ENCODE measurements at regions not wholly inside any gene's neighbourhood (a gene's known extent, or its start where the extent isn't known, plus 50 kb on each side); places are given as distances from the start of the nearest gene placed in this dataset.

DNA sequence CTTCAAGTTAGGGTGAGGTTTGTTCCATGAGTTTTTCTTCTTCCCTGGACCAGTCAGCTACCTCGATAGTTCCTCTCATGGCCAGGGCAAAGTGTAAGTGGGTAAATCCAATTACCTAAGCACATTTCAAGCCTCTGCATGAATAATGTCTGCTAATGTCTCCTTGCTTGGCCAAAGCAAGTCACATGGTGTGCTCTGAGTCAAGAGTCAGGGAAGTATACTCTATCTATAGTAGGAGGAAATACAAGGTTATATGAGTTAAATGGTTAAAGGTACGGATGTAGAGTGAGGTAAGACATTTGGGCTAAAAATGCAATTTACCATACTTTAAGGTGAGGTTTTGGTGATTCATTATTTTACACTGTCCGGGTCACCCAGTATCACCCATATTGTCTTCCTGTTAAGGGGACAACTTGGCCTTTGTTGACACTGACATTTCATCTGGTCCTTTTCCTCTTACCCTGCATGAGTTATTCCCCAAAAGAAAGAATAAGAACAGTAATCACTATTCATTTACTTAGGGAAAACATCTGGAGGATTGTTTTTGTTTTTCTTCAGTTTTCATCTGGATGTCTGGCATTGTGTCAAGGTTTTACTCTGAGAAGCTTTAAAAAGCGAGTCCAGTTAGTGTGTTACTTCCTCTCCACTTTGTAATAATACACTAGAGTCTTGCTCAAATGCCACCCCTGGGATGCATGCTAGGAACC lies 405.5 kb downstream of the RND3 start:
- Histone ChIP-seq H3K36me3 (no peaks in the 10 kb centered on the region), H3K4me3 (no peak overlapping the region), H3K9me3 (peaks cover 9% of the 10 kb centered on the region), H3K27ac (no peak overlapping the region), H3K4me1 (no peaks in the 10 kb centered on the region), H3K27me3 (ENCODE audit: low read depth) (no peaks in the 10 kb centered on the region)
- TF ChIP-seq, protein P1, sequence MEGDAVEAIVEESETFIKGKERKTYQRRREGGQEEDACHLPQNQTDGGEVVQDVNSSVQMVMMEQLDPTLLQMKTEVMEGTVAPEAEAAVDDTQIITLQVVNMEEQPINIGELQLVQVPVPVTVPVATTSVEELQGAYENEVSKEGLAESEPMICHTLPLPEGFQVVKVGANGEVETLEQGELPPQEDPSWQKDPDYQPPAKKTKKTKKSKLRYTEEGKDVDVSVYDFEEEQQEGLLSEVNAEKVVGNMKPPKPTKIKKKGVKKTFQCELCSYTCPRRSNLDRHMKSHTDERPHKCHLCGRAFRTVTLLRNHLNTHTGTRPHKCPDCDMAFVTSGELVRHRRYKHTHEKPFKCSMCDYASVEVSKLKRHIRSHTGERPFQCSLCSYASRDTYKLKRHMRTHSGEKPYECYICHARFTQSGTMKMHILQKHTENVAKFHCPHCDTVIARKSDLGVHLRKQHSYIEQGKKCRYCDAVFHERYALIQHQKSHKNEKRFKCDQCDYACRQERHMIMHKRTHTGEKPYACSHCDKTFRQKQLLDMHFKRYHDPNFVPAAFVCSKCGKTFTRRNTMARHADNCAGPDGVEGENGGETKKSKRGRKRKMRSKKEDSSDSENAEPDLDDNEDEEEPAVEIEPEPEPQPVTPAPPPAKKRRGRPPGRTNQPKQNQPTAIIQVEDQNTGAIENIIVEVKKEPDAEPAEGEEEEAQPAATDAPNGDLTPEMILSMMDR (IDR thresholded peaks at IDR 0.05), result no peak
- DNase-seq (no peak), ATAC-seq (no peak)
- intact Hi-C loops (cut with DNase I), result no loop called here

DNA sequence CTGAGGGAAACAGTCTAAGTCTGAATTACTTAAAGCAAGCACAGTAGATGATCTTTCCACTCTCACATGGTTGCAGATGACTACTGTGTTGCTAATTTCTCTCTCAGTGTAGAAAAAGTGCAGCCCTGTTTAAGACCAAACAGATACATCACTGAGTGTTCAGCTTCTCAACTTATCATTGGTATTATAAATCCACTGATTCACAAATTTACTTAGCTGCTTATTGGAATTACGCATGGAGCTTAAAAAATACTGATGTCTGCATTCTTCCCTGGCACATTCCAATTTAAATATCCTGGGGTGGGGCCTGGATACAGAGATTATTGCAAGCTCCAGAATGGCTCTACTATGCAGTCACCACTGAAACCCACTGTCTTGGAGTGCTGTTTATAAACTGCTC lies 411.2 kb downstream of the RND3 start:
- Histone ChIP-seq H3K27ac (no peak overlapping the region), H3K4me1 (no peaks in the 10 kb centered on the region), H3K9me3 (no peaks in the 10 kb centered on the region), H3K36me3 (no peaks in the 10 kb centered on the region), H3K27me3 (ENCODE audit: low read depth) (no peaks in the 10 kb centered on the region), H3K4me3 (no peak overlapping the region)
- ATAC-seq, result no peak
- DNase-seq, result no peak
- TF ChIP-seq, protein P1 (IDR thresholded peaks at IDR 0.05), result no peak
- intact Hi-C loops (cut with DNase I), result no loop called here

DNA sequence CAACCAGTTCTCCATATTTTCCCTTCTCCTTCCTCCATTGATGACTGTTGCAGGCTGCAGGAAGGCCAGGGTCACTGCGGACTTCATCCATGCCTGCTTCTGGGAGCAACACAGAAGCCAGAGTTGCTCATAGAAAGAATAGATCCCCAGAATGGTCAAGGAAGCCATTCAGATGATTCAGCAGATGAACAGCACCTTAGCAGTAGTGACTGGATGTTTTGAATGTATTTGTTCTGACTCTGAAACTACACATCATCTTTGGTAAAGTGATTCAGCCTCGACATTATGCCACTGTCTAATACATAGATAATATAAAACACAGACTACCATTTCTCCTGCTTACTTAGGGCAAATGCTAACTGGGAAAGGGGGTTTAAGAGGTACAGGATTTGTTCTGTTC lies 411.6 kb downstream of the RND3 start:
- intact Hi-C loops (cut with DNase I), result no loop called here
- no peak overlapping the region for H3K27ac ChIP-seq
- no peak overlapping the region for H3K4me3 ChIP-seq
- no peaks in the 10 kb centered on the region for H3K27me3 ChIP-seq (ENCODE audit: low read depth)
- ATAC-seq (no peak), DNase-seq (no peak)
- no peaks in the 10 kb centered on the region for H3K36me3 ChIP-seq
- H3K4me1 ChIP-seq, result no peaks in the 10 kb centered on the region
- no peaks in the 10 kb centered on the region for H3K9me3 ChIP-seq
- TF ChIP-seq, protein P1 (IDR thresholded peaks at IDR 0.05), result no peak

DNA sequence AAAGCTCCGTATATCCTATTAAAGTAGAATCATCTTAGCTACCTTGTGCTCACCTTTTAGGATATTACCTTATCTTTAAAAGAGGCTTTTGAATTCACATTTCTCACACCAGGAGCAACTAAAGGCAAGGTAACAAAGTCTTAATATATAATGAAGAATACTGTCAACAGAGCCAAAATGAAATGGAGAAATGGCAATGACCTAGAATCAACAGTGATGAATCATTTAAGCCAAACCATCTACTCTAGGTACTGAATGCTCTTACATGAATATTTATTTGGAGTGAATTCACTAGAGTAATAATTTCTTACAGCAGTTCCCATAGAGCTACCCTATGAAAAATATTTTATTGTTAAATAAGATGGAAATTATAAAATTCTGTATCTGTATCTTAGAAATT lies 421.0 kb downstream of the RND3 start:
- H3K9me3 ChIP-seq, result no peaks in the 10 kb centered on the region
- no peak overlapping the region for H3K4me3 ChIP-seq
- DNase-seq (no peak), ATAC-seq (no peak)
- H3K4me1 ChIP-seq, result no peaks in the 10 kb centered on the region
- no peak overlapping the region for H3K27ac ChIP-seq
- TF ChIP-seq, protein P1 (IDR thresholded peaks at IDR 0.05), result no peak
- H3K27me3 ChIP-seq (ENCODE audit: low read depth), result no peaks in the 10 kb centered on the region
- intact Hi-C loops (cut with DNase I), result no loop called here
- H3K36me3 ChIP-seq, result no peaks in the 10 kb centered on the region

DNA sequence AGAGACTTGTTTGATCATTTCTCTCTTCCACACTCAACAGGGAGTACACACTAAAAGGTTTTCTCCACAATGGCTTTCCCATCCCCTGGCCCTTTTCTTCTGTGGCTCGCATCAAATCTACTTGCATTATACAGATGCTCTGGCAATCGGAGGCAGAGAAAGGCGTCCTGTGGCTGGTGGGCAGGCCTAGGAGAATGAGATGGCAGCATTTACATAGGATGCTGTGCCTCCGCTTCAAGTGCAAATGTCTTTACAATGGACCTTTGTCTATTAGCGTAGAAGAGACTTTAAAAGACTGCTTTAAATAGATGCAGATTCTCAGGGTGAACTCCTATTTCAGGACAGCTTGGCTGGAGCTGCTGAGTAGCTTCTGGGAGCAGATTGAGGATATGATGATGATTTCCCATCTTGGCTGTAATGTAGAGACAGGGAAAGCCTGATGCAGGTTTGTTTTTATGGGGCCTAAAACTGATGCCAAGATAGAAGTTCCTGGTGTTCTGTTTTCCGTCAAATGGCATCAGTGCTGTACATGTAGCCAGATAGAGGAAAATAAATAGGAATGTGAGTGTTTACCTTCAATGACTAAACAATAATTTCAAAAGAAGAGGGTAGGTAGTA lies 423.4 kb downstream of the RND3 start:
- Histone ChIP-seq H3K4me3 (no peak overlapping the region), H3K9me3 (no peaks in the 10 kb centered on the region), H3K36me3 (no peaks in the 10 kb centered on the region), H3K27me3 (ENCODE audit: low read depth) (no peaks in the 10 kb centered on the region), H3K27ac (no peak overlapping the region), H3K4me1 (no peaks in the 10 kb centered on the region)
- TF ChIP-seq, protein P1 (IDR thresholded peaks at IDR 0.05), result no peak
- ATAC-seq, result no peak
- intact Hi-C loops (cut with DNase I), result no loop called here
- no peak for DNase-seq
